Hematopoietic multipotent progenitor cell treated with erythropoietin and hydrocortisone succinate and interleukin-3 and kit ligand, for 4 days (in vitro differentiated cells): ENCODE measurements at regions not wholly inside any gene's neighbourhood (a gene's known extent, or its start where the extent isn't known, plus 50 kb on each side); places are given as distances from the start of the nearest gene placed in this dataset.
"Not testable (repeated sequence)": the region's sequence is repeated elsewhere in the genome, so short reads cannot be mapped to it uniquely, and the experiment has no call there.

ENCODE experiments used
- DNase-seq: peaks from one replicate; pipeline ENCODE4 v3.0.0-alpha.2; 2015

- no peak for DNase-seq
Observed at GRCh38 chr2:122341007-122341406, 585.6 kb downstream of the TSN start.

- DNase-seq, result not testable (repeated sequence)
Observed at GRCh38 chr2:122352151-122352550, 596.7 kb downstream of the TSN start.

- no peak for DNase-seq
Observed at GRCh38 chr2:122357998-122358397, 602.5 kb downstream of the TSN start.

- DNase-seq, result no peak
Observed at GRCh38 chr2:122358729-122359128, 603.3 kb downstream of the TSN start.

- no peak for DNase-seq
Observed at GRCh38 chr2:122363885-122364284, 608.4 kb downstream of the TSN start.

GRCh38 chr2:122366427-122366826 is 611.0 kb downstream of the TSN start:
- DNase-seq, result no peak

- DNase-seq, result no peak
Observed at GRCh38 chr2:122366969-122367645, 611.7 kb downstream of the TSN start.

- DNase-seq, result no peak
Observed at GRCh38 chr2:122367646-122368010, 612.2 kb downstream of the TSN start.

GRCh38 chr2:122368576-122369243 is 613.3 kb downstream of the TSN start:
- DNase-seq, result peak; percentile 32

GRCh38 chr2:122378521-122378920 is 623.1 kb downstream of the TSN start:
- no peak for DNase-seq

- no peak for DNase-seq
Observed at GRCh38 chr2:122384768-122385333, 629.4 kb downstream of the TSN start.

GRCh38 chr2:122388208-122388607 is 632.8 kb downstream of the TSN start:
- DNase-seq, result no peak

GRCh38 chr2:122389694-122390093 is 634.2 kb downstream of the TSN start:
- DNase-seq, result no peak

GRCh38 chr2:122390406-122390805 is 635.0 kb downstream of the TSN start:
- peak; percentile 5 for DNase-seq

GRCh38 chr2:122391726-122392125 is 636.3 kb downstream of the TSN start:
- DNase-seq, result no peak

GRCh38 chr2:122395687-122396086 is 640.2 kb downstream of the TSN start:
- DNase-seq, result no peak

- DNase-seq, result no peak
Observed at GRCh38 chr2:122411231-122411630, 655.8 kb downstream of the TSN start.

GRCh38 chr2:122412360-122412759 is 656.9 kb downstream of the TSN start:
- no peak for DNase-seq

GRCh38 chr2:122414902-122415301 is 659.5 kb downstream of the TSN start:
- no peak for DNase-seq

- peak; percentile 2 for DNase-seq
Observed at GRCh38 chr2:122417114-122417513, 661.7 kb downstream of the TSN start.

GRCh38 chr2:122421775-122422174 is 666.3 kb downstream of the TSN start:
- DNase-seq, result peak; percentile 4

GRCh38 chr2:122422384-122422991 is 667.0 kb downstream of the TSN start:
- DNase-seq, result no peak

GRCh38 chr2:122423934-122424333 is 668.5 kb downstream of the TSN start:
- DNase-seq, result no peak

- no peak for DNase-seq
Observed at GRCh38 chr2:122433123-122433754, 677.8 kb downstream of the TSN start.
